Right forelimb (tissue), 1 donor: ENCODE measurements at regions not wholly inside any gene's neighbourhood (a gene's known extent, or its start where the extent isn't known, plus 50 kb on each side); places are given as distances from the start of the nearest gene placed in this dataset.
"Not testable (repeated sequence)": the region's sequence is repeated elsewhere in the genome, so short reads cannot be mapped to it uniquely, and the experiment has no call there.

Experiments
- DNase-seq: peaks from one replicate; pipeline ENCODE4 v3.0.0-alpha.2; 2018

DNA sequence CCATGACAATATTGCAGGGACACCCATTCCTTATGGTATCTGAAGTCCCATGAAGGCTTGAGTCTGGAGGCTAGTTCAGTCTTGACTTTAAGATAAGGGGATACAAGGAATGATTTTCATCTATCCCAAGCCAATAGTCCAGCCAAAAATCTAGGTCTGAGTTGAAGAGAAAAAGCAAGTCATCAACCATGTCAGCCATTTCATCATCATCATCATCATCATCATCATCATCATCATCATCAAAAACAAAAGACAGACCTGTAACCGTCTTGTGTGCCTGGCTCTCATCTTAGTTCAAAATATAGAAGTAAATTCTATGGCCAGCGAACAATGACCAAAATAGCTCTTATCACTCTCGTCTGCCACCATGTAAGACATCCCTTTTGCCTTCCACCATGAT, 59.5 kb upstream of the FAM90A26 start:
- not testable (repeated sequence) for DNase-seq

DNA sequence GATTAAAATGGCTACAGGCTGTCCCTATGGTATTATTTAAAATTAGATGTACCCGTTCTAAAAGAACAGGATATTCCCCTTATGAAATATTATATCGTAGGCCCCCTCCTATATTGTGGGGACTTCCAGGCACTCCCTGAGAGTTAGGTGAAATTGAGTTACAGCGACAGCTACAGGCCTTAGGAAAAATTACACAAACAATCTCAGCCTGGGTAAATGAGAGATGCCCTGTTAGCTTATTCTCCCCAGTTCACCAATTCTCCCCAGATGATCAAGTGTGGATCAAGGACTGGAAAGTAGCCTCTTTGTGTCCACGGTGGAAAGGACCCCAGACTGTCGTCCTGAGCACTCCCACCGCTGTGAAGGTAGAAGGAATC, 67.1 kb upstream of the FAM90A26 start:
- not testable (repeated sequence) for DNase-seq

DNA sequence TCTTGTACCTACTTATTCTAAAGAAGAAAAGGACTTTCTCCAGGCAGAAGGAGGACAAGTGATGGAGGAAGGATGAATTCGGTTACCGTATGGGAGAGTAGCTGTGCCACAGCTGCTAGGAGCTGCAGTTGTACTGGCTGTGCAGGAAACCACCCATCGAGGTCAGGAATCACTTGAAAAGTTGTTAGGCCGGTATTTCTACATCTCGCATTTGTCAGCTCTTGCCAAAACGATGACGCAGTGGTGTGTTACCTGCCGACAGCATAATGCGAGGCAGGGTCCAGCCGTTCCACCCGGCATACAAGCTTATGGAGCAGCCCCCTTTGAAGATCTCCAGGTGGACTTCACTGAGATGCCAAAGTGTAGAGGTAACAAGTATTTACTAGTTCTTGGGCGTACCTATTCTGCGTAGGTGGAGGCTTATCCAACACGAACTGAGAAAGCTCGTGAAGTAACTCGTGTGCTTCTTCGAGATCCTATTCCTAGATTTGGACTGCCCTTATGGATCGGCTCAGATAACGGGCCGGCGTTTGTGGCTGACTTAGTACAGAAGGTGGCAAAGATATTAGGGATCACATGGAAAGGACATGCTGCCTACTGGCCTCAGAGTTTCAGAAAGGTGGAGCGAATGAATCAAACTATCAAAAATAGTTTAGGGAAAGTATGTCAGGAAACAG, 67.6 kb upstream of the FAM90A26 start:
- not testable (repeated sequence) for DNase-seq

DNA sequence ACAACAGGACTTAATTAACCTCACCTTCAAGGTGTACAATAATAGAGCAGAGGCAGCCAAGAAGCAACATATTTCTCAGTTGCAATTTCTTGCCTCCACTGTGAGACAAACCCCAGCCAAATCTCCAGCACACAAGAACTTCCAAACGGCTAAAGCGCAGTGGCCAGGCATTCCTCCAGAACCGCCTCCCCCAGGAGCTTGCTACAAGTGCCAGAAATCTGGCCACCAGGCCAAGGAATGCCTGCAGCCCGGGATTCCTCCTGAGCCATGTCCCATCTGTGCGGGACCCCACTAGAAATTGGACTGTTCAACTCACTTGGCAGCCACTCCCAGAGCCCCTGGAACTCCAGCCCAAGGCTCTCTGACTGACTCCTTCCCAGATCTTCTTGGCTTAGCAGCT, 73.9 kb upstream of the FAM90A26 start:
- not testable (repeated sequence) for DNase-seq

DNA sequence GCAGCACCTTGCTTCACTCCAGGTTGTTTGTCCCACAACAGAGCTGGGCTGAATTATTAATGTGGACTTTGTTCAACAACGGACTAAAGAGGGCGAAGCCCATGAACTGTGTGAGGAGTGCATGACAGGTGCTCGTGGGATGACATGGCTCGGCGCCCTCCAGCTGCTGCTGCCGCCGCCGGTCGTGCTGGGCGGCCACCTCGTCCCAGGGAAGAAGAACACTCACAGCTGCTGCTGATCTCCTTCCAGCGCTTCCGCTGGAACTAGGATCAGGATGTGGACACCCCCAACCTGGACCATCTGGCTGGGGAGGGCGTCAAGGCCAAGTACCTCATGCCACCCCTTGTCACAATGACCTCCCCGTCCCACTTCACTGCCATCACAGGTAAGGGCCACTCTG, 91.4 kb upstream of the FAM90A26 start:
- DNase-seq: peak; percentile 47

DNA sequence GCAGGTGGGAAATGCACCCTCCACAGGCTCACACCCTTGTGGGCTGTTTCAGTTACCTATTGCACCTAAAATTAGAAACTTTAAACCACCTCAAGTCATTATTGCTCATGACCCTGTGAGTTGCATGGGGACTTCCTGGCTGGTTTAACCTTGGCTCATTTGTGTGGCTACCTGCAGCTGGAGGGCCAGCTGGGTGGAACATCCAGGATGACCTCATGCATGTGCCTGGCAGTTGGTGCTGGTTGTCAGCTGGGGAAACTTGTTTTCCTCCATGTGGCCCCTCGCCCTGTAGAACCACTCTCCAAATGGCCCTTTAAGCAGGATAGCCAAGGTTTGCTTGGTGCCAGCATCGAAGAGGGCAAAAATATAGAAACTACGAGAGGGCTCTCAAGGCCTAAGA, 93.2 kb upstream of the FAM90A26 start:
- not testable (repeated sequence) for DNase-seq

DNA sequence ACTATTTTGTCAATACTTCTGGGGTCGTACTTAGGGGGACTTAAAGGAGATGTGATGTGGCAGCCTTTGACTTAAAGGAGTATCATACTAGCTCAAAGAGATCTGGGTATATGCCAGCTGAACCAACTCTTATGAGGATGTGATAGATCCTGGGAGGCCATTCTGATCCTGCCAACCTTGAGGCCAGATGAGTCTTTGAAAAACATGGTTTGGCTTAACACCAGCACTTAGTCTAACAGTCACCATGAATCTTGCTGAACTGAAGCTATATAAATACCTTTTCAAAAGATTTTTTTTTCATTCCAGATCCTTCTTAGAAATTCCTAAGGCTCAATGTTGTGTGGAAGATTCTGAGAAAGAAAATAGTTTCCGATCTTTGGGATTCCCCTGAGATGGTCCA, 93.7 kb upstream of the FAM90A26 start:
- DNase-seq: not testable (repeated sequence)

DNA sequence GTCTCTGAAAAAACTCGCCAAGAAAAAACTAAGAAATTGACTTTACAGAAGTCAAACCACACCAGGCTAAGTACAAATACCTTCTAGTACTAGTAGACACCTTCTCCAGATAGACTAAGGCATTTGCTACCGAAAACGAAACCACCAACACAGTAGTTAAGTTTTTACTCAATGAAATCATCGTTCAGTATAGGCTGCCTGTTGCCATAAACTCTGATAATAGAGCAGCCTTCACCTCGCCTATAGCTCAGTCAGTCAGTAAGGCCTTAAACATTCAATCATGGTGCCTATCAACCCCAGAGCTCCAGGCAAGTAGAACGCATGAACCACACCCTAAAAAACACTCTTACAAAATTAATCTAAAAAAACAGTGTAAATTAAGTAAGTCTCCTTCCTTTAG, 96.8 kb upstream of the FAM90A26 start:
- DNase-seq: not testable (repeated sequence)

DNA sequence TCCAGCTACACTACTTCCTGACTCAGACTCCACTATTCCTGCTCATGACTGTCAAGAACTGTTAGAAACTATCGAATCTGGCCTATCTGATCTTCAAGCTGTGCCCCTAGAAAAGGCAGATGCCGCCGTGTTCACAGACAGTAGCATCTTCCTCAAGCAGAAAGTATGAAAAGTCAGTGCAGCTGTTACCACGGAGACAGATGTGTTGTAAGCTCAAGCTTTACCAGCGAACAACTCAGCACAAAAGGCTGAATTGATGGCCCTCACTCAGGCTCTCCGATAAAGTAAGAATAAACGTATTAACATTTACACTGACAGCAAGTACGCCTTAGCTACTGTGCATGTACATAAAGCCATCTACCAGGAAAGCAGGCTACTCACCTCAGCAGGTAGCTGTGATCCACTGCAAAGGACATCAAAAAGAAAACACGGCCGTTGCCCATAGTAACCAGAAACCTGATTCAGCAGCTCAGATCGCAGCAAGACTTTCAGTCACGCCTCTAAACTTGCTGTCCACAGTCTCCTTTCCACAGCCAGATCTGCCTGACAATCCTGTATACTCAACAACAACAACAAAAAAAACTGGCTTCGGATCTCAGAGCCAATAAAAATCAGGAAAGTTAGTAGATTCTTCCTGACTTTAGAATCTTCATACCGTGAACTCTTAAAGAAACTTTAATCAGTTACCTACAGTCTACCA, 97.5 kb upstream of the FAM90A26 start:
- DNase-seq: not testable (repeated sequence)

DNA sequence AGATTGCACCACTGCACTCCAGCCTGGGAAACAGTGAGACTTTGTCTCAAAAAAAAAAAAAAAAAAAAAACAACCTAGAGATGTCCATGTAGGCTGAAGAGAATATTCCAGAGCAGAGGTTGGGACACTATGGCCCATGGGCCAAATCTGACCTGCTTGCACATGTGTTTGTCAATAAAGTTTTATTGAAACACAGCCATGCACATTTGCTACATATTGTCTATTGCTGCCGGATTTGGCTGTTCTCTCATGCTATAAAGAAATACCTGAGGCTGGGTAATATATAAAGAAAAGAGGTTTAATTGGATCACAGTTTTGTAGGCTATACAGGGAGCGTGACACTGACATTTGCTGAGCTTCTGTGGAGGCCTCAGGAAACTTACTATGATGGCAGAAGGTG, 102.3 kb upstream of the FAM90A26 start:
- DNase-seq: not testable (repeated sequence)

DNA sequence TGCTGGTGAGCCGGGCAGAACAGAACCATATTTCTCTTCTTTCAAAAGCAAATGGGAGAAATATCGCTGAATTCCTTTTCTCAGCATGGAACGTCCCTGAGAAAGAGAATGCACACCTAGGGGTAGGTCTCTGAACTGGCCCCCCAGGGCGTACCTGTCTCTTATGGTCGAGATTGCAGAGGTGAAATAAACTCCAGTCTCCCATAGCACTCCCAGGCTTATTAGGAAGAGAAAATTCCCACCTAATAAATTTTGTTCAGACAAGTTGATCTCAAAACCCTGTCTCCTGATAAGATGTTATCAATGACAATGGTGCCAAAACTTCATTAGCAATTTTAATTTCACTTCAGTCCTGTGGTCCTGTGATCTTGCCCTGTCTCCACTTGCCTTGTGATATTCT, 106.6 kb upstream of the FAM90A26 start:
- not testable (repeated sequence) for DNase-seq

DNA sequence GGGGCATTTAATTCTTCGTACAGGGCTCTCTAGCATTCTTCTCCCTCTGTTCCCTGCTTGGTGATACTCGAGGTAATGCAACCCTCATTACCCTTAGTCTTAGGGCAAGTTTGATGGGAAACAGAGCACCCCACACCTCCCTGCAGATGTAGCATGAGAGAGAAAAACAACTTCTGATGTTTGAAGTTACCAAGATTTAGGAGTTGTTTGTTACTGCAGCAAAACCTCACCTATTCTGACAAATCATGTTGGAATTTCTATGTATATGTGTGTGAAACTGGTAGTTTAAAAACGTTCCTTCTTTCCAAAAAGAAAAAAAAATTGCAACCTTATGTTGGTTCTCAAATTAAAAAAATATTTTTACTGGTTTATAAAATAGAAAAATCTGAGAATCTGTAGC, 145.3 kb upstream of the FAM90A26 start:
- DNase-seq: not testable (repeated sequence)

DNA sequence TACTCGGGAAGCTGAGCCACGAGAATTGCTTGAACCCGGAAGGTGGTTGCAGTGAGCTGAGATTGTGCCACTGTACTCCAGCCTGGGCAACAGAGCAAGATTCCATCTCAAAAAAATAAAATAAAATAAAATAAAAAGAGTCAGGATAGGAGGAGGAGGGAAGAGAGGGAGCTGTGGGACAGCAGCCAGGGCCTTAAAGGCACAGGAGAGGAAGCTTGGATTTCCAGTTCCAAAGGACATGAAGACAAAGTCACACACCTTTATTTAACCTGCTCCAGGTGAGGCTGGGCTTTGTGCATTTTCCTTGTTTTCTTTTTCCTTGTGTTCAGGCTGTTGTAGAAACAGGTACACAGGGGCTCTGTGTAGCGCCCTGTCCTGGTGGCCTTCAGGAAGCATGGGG, 138.2 kb upstream of the HMX1 start:
- DNase-seq: not testable (repeated sequence)

DNA sequence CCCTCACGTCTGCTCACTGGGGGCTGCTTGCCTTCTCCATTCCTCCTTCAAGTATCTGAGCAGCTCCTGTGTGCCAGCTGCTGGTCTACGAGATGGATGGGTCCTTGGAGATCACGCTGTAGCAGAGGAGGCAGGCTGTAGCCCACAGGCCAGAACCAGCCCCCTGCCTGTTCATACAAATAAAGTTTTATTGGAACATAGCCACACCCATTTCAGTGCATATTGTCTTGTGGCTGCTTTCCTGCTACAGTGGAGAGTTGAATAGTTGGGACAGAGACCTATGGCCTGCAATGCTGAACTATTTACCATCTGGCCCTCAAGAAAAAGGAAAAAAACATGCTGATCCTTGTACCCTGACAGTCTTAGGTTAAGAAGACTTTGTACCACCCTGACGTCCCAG, 136.8 kb upstream of the HMX1 start:
- not testable (repeated sequence) for DNase-seq

DNA sequence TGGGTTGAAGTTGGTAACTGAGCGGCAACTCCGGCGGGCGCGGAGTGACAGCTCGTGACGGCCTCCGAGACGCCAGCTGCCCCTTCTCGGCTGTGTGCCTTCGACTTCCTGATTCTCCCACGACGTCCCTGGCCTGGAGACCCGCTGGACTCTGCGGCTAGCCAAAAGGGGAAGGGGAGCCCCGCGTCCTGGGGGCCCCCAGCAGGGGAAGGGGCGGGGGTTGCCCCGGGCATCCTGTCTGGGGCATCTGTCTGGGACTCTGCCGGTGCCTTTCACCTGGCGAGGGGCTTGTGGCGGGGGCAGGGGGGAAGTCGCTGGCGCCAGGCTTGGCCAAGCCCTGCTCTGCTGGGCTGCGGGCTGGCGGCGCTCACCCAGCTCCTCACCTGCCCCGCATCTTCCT, 129.5 kb upstream of the HMX1 start:
- DNase-seq: not testable (repeated sequence)

DNA sequence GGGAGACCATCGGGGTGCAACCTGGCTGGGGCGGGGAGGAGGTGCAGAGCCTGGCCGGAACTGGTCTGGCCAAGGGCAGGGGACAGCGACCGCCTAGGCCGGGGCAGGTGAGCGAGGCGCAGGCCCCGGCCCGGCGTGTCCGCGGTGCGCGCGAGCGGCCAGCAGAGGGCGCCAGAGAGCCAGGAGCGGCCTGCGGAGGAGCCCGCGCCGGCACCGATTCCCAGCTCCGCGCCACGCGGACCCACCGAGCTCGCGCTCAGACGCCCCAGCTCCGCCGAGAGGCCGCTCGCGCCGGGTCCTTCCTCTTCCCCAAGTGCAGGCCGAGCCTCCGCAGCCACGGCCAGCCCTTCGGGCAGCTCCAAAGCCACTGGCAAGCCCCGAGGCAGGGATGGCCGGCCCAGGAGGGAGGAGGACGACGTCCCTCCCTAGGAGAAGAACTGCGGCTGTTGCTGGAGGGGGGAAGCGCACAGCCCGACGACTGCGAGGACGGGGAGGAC, 128.9 kb upstream of the HMX1 start:
- DNase-seq: peak; percentile 76

DNA sequence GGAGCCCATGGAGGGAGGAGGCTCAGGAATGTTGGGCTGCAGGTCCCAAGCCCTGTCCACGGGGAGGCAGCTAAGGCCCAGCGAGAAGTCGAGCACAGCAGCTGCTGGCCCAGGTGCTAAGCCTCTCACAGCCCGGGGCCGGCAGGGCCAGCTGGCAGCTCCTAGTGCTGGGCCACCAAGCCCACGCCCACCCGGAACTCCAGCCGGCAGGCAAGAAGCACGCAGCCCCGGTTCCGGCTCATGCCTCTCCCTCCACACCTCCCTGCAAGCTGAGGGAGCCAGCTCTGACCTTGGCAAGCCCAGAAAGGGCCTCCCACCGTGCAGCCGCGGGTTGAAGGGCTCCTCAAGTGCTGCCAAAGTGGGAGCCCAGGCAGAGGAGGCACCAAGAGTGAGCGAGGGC, 121.3 kb upstream of the HMX1 start:
- not testable (repeated sequence) for DNase-seq

DNA sequence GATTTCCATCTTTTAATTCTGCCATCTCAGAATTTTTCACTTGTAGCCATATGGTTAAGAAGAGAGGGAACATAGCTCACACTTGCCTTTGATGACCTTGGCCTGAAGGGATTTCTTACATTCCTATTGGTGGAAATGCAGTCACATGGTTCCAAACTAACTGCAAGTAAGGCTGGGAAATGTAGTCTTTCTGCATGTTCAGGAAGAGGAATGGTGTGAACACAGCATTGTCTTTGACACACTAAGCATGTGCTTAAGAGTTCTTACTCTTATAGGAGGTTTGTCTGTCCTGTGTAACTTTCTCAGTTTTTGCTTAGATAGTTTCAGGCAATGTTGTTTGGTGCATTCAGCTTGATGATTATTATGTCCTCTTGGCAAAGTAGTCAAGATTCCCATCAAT, 119.8 kb upstream of the HMX1 start:
- DNase-seq: not testable (repeated sequence)

DNA sequence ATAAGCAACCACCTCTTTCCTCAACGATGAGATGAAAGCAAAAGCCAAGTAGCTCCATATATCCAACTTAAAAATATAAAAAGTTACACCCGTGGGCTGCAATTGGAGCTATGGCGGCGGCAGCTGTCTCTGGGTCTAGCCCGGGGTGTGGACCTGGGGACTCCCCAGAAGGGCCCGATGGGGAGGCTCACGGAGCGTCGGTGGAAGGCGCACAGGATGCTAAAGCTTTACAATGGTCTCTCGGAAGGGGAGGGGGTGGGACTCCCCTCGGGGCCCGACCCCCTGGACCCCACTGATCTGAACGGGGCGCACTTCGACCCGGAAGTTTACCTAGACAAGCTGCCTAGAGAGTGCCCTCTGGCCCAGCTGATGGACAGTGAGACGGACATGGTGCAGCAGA, 118.7 kb upstream of the HMX1 start:
- DNase-seq: not testable (repeated sequence)

DNA sequence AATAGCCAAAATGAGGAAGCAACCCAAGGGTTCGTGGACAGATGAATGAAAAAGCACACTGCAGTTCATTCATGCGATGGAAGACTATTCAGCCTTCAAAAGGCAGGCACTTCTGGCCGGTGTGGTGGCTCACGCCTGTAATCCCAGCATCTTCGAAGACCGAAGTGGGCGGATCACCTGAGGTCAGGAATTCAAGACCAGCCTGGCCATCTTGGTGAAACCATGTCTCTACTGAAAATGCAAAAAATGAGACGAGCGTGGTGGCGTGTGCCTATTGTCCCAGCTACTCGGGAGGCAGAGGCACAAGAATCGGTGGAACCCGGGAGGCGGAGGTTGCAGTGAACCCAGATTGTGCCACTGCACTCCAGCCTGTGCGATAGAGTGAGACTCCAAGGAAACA, 114.1 kb upstream of the HMX1 start:
- not testable (repeated sequence) for DNase-seq

DNA sequence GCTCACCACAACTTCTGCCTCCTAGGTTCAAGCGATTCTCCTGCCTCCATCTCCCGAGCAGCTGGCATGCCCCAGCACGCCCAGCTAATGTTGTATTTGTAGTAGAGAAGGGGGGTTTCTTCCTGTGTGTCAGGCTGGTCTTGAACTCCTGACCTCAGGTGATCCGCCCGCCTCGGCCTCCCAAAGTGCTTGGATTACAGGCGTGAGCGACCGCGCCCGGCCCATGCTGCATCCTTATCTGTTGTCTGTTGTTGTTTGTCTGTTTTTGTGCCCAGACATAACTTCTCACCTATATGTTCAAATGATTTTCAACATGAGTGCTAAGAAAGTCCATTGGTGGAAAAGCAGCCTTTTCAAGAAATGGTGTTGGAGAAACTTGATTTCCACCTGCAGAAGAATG, 113.0 kb upstream of the HMX1 start:
- DNase-seq: not testable (repeated sequence)

DNA sequence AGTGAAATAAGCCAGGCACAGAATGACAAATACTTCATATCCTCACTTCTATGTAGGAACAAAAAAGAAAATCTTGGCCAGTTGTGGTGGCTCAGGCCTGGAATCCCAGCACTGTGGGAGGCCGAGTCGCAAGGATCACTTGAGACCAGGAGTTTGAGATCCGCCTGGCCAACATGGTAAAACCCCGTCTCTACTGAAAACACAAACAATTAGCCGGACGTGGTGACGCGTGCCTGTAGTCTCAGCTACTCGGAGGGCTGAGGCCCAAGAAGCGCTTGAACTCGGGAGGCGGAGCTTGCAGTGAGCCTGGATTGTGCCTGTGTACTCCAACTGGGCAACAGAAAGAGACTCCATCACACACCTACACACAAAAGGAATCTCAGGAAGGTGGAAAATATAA, 112.3 kb upstream of the HMX1 start:
- not testable (repeated sequence) for DNase-seq

DNA sequence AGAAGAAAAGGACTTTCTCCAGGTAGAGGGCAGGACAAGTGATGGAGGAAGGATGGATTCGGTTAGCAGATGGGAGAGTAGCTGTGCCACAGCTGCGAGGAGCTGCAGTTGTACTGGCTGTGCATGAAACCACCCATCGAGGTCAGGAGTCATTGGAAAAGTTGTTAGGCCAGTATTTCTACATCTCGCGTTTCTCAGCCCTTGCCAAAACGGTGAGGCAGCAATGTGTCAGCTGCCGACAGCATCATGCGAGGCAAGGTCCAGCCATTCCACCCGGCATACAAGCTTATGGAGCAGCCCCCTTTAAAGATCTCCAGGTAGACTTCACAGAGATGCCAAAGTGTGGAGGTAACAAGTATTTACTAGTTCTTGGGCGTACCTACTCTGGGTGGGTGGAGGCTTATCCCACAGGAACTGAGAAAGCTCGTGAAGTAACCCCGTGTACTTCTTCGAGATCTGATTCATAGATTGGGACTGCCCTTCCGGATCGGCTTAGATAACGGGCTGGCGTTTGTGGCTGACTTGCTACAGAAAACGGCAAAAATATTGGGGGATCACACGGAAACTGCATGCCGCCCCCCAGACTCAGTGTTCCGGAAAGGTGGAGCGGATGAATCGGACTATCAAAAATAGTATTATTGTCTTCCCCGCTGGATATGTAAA, 105.0 kb upstream of the HMX1 start:
- DNase-seq: not testable (repeated sequence)

DNA sequence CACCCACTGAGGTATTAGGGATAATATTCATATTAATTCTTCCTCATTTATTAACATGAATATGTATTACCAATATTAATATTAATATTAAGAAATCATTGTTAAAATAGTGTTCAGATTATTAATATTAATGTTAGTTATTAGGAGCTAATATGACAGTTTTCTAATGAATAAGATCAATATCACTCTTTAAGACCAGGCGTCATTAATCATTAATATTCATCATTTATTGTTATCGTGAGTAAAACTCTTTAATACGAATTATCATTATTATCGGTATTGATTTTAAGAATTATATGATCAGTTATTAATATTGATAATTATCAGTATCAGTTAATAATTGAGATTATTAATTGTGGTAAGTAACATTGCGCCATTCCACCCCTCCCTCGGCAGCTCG, 101.0 kb upstream of the HMX1 start:
- DNase-seq: not testable (repeated sequence)
